ENCODE measurements at regions not wholly inside any gene's neighbourhood (a gene's known extent, or its start where the extent isn't known, plus 50 kb on each side); places are given as distances from the start of the nearest gene placed in this dataset.

DNA sequence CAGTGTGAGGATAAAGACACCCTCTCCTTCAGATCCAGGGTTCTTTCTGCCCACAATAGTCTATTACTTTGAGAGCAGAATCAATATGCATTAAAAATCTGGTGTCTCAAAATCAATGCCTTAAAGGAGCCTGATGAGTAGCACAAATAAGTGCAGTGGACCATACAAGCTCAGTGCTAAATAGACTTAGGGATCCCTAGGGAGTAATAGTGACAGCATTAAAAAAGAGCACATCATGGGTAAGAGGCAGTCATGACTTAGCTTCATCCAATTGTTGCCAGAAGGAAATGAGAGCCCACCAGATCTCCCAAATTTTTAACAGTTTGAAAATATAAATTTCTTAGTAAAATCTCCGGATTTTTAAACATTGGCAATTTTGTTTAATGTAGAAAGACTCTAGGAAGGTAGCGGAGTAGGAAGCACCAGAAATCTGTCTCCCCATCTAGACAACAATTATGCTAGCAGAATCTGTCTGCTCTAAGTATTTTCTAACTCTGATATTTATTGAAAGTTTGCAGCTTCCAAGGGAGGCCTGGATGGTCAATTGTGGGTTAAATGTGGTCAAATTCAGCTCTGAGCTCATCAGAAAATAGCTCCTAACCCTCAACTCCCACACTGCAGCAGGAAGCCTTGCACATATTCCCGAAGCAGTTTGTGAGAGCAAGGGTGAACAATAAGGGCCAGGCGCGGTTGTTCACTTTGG, 443.9 kb downstream of the TLE1 start:
- no peak for DNase-seq

DNA sequence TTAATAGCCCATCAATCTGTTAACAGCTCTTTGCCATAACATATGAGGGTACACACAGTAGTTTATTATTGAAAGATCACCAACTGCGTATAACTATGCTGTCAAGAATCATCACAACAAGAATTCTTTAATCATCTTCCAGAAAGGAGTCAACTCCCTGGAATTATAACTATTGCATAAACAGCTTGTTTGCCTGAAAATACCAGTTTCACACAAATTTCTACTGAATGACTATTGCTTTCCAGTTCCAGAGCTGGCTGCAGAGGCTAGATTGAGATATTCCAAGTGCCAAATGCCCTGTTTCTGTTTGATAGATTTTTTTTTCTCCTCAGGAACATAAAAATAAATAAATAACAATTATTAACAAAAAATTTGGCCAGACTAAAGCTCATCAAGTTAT, 444.7 kb downstream of the TLE1 start:
- no peak for DNase-seq

DNA sequence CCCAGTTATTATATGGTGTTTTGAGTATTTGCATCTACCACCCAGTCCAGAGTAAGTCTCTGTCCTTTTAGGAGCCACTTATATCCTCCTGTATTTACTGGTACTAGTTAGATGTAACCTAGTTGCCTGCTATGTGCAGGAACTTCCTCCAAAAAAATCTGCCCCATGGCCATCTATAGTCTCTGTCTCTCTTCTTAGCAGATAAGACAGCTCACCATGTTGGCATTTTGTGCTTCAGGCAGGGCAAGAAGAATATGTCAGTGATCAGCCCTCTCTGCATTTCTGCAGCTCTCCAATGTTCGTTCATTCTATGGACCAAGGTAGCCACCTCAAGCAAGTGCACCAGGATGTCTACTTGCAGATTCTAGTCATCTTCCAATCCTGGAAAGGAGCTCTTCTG, 446.5 kb downstream of the TLE1 start:
- DNase-seq, result no peak

DNA sequence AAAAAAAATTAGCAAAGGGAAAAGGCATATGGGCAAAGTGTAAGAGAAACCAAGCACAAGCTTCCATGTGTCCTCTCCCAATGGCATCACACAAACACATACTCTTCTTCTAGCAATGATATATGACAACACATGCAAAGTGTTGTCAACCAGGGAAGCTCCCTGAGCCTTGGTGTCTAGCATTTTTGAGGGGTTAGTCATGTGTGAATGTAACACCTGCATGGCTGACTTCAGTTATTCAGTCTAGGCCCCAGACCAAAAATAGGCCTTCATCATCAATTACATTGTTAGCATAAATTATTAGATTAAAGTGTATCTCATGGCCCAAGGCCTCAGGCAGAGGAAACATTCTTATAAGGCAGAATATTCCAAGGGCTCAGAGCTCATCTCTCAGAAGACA, 450.0 kb downstream of the TLE1 start:
- no peak for DNase-seq

DNA sequence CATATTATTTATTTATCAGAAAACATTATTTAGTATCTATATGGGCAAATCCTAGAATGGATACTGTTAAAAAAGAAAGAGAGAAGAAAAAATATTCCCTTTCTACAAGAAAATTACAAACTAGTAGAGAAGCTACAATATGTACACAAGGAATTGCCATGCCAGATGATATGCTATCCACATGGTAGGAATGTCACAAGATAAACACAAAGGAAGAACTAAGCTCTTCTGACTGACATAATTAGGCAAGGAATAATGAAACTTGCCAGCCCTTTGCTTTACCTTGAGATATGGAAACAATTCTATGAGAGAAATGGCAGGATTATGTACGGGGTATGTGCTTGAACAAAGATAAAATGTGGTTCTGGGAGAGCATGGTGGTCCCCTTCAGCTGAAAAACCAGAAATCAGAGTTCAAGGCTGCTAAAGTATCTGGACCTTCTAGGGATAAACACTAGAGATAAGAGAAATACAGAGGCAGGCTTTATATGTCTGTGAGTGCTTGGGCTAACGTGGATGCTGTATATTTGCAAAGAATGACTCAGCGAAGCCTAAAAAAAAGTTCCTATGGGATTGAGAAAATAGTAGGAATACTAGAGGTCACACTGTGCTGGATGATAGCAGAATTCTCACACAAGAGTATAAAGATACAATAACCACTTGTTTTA, 451.6 kb downstream of the TLE1 start:
- DNase-seq, result no peak

DNA sequence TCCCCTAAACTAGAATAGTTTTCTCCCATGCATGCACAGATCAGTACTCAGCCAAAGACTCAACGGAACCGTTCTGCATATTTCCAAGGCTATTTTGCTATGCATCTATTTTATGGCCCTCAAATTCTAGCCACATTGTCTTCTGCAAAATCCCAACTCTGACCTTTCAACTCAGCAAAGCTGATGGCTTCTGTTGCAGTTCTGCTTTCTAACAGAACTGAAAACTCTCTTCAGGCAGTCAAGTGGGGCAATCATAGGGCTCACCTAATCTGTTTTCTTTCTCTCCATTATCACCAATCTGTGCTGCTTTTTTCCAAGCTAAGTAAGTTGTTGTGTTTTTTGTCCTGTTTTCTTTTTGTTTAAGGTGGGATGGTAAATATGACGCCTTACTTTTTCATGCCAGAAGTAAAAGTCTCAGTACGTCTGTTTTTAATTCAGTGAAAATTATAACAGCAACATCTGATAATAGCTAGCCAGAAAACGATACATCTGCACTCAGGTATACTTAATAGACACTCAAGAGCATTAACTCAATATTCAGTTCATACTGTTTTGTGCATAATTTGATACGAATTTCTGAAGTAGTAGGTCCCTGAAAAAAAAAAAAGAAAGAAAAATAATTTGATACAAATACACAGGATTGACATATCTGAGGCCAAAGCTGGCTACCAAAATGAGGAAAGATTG, 454.3 kb downstream of the TLE1 start:
- no peak for DNase-seq

DNA sequence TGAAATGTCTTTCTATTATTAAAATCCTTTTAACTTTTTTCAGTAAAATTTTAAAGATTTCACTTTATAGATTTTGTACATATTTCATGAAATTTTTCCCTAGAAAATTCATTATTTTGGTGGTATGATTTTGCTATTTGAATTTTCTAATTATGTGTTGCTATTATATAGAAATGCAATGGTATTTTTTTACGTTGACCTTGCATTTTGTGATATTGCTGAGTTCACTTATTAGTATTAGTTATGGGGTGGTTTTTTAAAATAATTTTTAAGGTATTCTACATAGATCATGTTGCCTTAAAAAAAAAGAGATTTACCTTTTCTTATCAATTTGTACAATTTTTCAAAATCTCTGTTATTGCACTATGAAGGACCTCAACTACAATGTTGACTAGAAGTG, 458.3 kb downstream of the TLE1 start:
- no peak for DNase-seq

DNA sequence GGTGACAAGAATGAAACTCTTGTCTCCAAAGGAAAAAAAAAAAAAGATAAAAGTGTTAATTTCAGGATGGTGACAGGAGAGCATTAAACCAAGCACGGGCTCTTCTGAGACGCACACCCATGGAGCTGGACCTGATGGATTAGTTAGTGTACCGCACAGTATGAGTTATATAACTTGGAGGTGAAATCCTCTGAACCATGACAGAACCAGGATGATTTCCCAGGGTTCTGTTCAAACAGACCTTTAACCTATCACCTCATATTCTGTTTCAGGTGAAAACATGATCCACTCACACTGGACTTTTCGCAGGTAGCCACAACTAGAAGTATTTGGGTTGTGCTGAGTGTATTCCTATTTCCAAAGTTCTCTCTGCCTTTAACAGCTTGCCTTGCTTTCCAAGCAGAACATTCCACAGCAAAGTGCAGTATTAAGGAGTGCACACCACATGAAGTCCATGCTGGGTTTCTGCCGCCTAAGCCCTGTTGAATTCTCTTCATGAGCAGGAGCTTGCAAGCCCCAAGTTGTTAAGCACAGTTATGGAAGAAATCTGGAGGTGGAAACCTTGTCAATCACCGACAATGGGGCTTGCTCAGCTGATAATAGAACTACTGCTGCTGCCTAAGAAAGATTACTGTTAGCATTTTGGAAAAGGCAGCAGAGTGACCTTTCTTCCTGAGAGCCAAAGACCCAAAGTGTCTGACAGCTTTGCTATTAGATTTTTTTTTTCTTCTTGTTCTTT, 461.7 kb downstream of the TLE1 start:
- DNase-seq, result no peak

DNA sequence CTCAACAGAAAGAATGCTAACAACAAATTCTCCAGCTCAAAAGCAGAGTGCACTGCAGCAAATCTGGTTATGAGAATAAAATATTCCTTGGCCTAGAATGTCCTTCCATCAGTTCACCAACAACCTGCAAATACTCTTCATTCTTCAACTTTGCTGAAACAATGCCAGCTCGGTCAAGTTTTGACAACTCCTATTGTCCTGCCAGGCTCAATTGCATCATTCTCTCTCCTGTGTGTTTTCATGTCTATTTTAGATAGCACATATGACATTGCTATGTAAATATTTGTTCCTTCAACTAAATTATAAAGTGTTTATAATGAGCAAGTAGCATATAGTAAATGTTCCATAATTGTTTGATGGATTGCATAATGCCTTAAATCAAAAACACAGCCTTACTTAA, 463.8 kb downstream of the TLE1 start:
- no peak for DNase-seq

DNA sequence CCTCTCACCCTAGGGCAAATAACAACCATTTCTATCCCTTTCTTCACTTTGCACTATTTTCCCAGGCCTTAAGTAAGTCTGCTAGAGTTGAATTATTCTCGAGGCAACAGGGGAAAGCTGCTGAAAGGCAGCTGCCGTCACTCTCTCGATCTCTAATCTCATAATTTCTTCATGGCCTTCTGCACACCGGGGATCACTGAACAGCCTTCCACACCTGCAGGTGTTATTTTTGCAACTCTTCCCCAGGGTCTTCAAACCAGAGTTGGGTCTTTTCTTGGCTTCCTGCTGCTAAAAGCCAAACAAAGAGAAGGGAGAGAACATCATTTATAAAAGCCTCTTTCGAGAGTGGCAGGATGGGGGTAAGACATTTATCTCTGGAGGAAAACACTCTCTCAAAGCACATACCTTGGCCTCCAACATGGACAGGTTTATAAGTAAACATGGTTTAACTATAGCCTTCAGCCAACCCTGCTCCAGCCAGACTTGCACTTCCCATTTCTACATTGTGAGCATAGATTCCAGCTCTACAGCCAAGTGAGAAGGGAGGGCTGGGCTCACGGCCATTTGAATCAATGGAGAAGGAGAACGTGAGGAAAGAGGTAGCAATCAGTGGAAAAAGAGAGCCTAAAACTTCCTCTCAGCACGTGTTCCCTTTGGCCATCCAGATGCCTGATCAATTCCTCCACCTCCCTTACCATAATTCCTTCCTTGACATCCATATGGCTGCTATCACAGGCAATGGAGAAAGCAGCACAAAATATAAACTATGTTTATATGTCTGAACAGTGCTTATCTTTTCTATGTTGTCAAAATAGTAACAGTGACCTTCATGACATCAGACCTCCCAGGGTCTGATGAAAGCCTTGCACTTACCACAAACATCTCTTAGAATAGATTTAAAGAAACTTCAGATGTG, 464.9 kb downstream of the TLE1 start:
- no peak for DNase-seq

DNA sequence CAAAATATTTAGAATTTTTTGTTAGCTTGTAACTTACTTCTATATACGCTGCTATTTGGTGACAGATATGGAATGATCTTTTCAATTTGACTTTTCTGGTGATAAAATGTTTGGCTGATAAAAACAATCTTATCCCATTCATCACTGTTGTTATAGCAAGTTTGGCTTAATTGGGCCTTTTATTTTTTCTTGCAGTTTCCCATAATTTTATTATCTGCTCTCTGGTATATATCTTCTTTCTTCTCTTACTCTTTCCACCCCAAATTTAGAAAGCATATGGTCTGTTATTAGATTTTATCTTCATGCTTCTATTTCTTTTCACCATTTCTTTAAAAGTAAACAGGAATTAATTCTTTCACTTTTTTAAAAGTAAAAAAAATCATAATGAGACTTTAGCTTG, 474.4 kb downstream of the TLE1 start:
- DNase-seq, result no peak

DNA sequence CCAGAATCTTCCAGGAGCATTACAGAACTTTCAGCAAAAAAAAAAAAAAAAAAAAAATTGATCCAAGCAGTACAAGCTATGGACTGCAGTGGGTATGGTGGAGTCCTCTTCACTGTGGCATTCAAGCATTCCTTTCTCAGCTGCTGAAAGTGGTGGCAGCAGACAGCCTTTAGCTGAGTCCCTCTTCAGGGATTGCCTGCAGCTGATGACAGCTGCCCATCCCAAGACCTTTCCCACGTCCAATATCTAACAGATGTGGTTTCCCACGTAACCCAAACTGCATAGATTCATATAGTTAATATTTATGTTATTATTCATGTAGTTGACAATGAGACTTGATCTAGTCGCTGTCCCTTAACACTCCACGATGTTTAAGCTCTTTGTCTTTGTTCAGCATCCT, 475.9 kb downstream of the TLE1 start:
- no peak for DNase-seq

DNA sequence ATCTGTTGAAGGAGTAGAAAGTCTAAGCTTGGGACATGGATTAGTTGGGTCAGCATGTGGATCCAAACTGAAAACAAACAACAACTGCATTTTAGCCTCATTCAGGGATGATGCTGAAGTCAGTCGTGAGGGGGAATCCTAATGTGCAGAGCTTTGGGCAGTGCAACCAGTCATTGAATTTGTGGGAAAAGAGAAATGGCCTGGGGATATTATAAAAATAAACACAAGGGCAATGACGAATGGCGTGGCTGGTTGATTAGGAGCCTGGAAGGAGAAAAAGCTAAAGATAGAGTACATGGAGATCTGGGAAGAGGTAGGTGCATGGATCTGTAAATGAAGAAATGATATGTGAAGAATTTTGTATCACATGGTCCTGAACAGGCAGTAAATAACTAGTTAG, 477.6 kb downstream of the TLE1 start:
- no peak for DNase-seq

DNA sequence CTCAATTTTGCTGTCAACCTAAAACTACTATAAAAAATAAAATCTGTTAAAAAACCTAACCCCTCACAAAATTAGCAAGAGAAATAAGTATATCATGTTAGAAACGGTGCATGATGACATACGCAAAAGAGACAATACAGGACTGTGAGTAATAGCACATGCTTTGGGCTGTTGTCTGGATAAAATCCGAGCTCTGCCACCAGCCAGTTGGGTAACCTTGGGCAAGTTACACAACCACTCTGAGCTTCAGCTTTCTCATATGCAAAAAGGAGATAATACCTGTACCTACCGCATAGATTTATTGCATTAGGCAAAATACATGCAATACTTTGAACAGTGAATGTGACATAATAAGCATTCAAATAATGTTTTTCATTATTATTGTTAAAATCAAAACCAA, 481.7 kb downstream of the TLE1 start:
- DNase-seq, result no peak

DNA sequence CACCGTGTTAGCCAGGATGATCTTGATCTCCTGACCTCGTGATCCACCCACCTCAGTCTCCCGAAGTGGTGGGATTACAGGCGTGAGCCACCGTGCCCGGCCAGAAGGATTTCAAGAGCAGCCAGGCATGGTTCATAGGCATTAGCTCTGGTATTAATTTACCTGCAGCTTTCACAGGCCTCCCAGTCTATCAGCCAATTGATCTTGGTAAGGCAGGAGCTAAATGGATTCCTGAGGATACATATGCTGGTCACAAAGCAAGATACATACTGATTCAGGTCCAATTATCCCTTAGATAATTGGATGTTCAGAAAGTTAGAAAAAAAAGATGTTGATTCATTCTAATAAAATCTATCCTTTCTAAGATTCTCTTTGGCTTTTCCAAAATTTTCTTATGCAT, 487.1 kb downstream of the TLE1 start:
- no peak for DNase-seq

DNA sequence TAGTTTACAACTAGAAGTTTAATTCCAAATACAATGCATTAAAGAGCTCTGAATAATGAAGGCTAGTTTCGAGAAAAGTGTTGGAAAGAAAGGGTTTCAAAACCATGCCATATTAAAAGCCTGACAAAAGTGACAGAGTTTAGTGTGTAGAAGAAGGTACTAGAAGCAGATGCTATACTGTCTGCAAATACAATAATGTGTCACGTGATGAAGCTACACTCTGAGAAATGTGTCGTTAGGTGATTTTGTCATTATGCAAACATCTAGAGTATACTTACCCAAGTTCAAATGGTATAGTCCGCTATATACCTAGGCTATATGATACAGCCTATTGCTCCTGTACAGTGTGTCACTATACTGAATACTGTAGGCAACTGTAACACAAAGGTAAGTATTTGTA, 494.1 kb downstream of the TLE1 start:
- DNase-seq, result no peak

DNA sequence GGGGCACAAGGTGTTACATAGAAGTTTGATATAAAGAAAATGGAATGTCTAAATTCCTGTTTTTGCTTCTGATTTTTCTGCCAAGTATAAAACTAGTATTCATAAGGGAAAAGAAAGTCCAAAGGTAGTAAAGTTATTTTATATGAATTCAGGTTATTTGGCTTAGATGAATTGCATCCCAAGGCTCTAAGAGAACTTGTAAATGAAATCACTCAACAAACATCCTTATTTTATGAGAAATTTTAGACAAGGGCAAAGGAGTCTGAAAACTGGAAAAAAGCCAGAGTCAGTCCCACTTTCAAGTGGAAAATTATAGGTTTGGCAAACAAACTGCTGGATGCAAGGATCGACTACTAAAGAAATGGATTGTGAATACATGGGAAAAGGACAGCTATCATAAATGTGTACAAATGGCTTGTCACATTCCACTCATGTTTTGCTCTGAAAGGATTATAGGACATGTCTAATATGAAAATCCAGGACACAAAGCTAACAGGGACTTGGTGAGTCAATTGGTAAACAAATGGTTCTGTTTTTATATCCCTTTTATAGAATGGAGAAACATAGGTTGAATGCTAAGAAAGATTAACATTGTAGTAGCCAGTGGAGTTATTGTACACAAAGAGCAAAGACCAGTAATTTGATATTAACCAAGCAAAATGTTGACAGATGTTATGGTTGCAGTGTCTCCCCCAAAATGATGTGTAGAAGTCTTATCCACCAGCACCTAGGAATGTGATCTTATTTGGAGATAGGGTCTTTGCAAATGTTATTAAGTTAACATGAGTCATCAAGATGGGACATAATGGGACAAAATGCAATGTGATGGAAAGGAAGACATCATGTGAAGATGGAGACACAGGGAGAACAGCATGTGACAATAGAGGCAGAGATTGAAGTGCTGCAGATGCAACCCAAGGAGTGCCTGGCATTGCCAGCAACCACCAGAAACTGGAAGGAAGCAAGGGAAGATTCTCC, 495.7 kb downstream of the TLE1 start:
- DNase-seq, result no peak

DNA sequence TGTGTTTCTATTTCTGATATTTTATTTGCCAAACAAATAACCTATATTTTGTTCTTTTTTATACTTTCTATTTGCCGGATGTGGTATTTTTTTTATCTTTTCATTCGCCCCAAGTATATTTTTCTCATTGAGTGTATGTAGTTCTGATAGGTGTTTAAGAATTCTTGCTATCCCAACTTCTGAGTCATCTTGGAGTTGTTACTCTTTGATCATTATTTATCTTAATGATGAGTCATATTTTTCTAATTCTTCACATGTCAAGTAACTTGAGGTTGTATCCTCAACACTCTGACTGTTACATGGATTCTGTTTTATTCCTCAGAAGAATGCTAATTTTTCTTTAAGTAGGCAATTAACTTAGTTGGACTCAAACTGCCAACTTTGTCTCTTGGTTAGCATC, 498.1 kb downstream of the TLE1 start:
- DNase-seq, result no peak

DNA sequence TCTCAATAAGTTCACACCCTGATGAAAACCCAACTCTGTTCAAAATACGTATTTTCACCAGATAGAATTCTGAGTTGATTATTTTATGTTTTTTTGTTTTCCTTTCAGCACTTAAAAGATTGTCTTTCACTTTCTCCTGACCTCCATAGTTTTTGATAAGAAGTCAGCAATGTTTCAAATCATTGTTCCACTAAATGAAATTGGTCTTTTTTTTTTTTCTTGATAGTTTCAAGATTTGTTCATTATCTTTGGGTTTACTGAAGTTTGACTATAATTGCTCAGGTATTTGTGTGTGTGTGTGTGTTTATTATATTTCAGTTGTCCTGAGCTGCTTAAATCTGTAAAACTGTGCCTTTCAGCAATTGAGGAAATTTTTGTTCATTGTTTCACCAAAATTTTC, 498.7 kb downstream of the TLE1 start:
- DNase-seq, result no peak

DNA sequence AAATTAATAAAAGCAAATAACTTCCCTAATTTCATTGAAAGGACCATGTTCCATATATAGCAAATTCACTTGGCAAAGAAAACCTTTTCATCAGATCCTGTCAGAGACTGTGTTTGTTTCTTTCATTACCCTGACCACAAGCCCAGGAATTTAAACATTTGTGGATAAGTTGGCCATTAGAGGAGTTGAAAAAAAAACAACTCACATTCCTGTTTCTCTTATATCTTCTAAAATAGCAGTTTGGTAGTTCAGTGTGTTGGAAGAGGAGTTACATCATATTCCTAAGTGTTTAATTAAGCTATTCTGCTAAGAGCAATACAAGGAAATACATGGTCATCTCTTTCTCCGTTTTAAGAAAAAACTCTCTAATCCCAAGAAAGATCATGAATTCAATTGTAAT, 505.6 kb downstream of the TLE1 start:
- DNase-seq, result no peak

DNA sequence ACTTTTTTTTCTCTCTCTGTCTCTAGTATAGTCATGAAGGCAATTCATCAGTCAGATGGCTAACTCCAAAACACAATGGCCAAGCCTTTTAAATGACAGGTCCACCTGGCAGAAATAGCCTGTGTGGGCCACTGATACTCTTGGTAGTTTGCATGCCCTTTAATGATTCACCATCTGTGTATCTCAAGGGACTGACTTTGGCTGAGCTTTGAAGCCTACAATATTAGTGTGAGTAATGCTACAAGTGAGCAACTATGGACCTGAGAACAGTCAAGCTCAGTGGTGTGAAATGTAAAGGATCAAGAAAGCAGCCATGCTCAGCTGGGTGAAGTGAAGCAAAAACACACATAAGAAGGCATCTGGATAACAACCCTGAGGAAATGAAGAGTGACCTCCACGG, 506.9 kb downstream of the TLE1 start:
- DNase-seq, result no peak
